IMR-90 (cell line): ENCODE measurements at regions not wholly inside any gene's neighbourhood (a gene's known extent, or its start where the extent isn't known, plus 50 kb on each side); places are given as distances from the start of the nearest gene placed in this dataset.

Experiments
- ATAC-seq: fragments of 200-7000 bp; cut with Tn5 transposase; 2 replicates; pipeline ENCODE4 v1.9.1; 2020; ENCODE audit warnings: low read depth, mild to moderate bottlenecking, moderate library complexity
- BruUV-seq: library from RNA; stranded (reverse); fragments of 400-500 nt; replicated peaks from 2 replicates; lab custom pipeline; 2021; lab: Mats Ljungman, UMichigan
- CTCF ChIA-PET: fragments of 300-600 bp; formaldehyde crosslinking; extraction: SDS; loops from one replicate; lab custom pipeline; 2021; ENCODE audit warnings: antibody characterized with exemption; lab: Yijun Ruan, JAX
- POLR2A ChIA-PET: fragments of 300-600 bp; sonication (Branson Sonifier 250); formaldehyde crosslinking; loops from one replicate; lab custom pipeline; 2022; ENCODE audit warnings: antibody characterized with exemption; ENCODE audit not compliant: unreplicated experiment; lab: Charles Lee
- DNase-seq: peaks from one replicate; pipeline ENCODE4 v3.0.0; 2013
- H2AFZ ChIP-seq: replicated peaks from 2 replicates; pipeline ENCODE3; 2013; ENCODE audit warnings: low read length, mild to moderate bottlenecking; ENCODE audit not compliant: poor library complexity
- H2AK5ac ChIP-seq: 2 replicates; pipeline ENCODE4 v1.6.1; 2013; ENCODE audit warnings: low read depth, low read length, inconsistent platforms
- H2AK9ac ChIP-seq: replicated peaks from 2 replicates; pipeline ENCODE3; 2013; ENCODE audit warnings: mild to moderate bottlenecking, low read depth, low read length, moderate library complexity; ENCODE audit not compliant: poor library complexity
- H2BK120ac ChIP-seq: 2 replicates; pipeline ENCODE4 v1.6.1; 2013; ENCODE audit warnings: low read depth, low read length, inconsistent platforms
- H2BK15ac ChIP-seq: 3 replicates; pipeline ENCODE4 v1.6.1; 2013; ENCODE audit warnings: low read depth, low read length, inconsistent platforms
- H2BK20ac ChIP-seq: 2 replicates; pipeline ENCODE4 v1.6.1; 2013; ENCODE audit warnings: low read depth, mild to moderate bottlenecking, inconsistent platforms, low read length, moderate library complexity
- H2BK5ac ChIP-seq: 2 replicates; pipeline ENCODE4 v1.6.1; 2013; ENCODE audit warnings: mild to moderate bottlenecking, low read depth, low read length, inconsistent platforms; ENCODE audit not compliant: poor library complexity, severe bottlenecking
- H3K14ac ChIP-seq: replicated peaks from 2 replicates; pipeline ENCODE4 v1.6.1; 2013; ENCODE audit warnings: low read depth, low read length, inconsistent platforms
- H3K18ac ChIP-seq: 2 replicates; pipeline ENCODE4 v1.6.1; 2013; ENCODE audit warnings: low read depth, low read length, control low read depth
- H3K23ac ChIP-seq: 2 replicates; pipeline ENCODE4 v1.6.1; 2013; ENCODE audit warnings: low read depth, low read length, inconsistent platforms
- H3K27ac ChIP-seq: 2 replicates; pipeline ENCODE4 v1.5.1; 2013; ENCODE audit warnings: mild to moderate bottlenecking, control low read depth, low read length; ENCODE audit not compliant: insufficient read depth
- H3K27me3 ChIP-seq: 2 replicates; pipeline ENCODE4 v1.6.1; 2013; ENCODE audit warnings: low read length; ENCODE audit not compliant: control insufficient read depth, insufficient read depth
- H3K36me3 ChIP-seq: 2 replicates; pipeline ENCODE4 v1.6.1; 2013; ENCODE audit warnings: low read length, mixed read lengths; ENCODE audit not compliant: control insufficient read depth, insufficient read depth
- H3K4ac ChIP-seq: 2 replicates; pipeline ENCODE4 v1.6.1; 2013; ENCODE audit warnings: low read depth, low read length, inconsistent platforms
- H3K4me1 ChIP-seq: 2 replicates; pipeline ENCODE4 v1.6.1; 2013; ENCODE audit warnings: low read length, mixed read lengths; ENCODE audit not compliant: control insufficient read depth, insufficient read depth
- H3K4me2 ChIP-seq: 2 replicates; pipeline ENCODE4 v1.6.1; 2013; ENCODE audit warnings: low read depth, mild to moderate bottlenecking, control low read depth, low read length, moderate library complexity
- H3K4me3 ChIP-seq: 2 replicates; pipeline ENCODE4 v1.5.1; 2013; ENCODE audit warnings: low read depth, mild to moderate bottlenecking, control low read depth, low read length, moderate library complexity; ENCODE audit not compliant: insufficient read depth
- H3K56ac ChIP-seq: 2 replicates; pipeline ENCODE4 v1.6.1; 2013; ENCODE audit warnings: low read length, inconsistent platforms; ENCODE audit not compliant: insufficient read depth; ENCODE audit errors: extremely low read depth
- H3K79me1 ChIP-seq, 2 experiments: 2 replicates each; pipeline ENCODE4 v1.6.1; 2013; ENCODE audit warnings: low read length in 2 of 2, inconsistent platforms in 1 of 2, low read depth in 1 of 2
- H3K9ac ChIP-seq: 2 replicates; pipeline ENCODE4 v1.6.1; 2013; ENCODE audit warnings: low read depth, low read length, control low read depth
- H3K9me1 ChIP-seq: 2 replicates; pipeline ENCODE4 v1.6.1; 2013; ENCODE audit warnings: low read length, inconsistent platforms; ENCODE audit not compliant: insufficient read depth
- H3K9me3 ChIP-seq: 2 replicates; pipeline ENCODE4 v1.6.1; 2013; ENCODE audit warnings: low read length; ENCODE audit not compliant: control insufficient read depth, insufficient read depth
- H4K20me1 ChIP-seq: 2 replicates; pipeline ENCODE4 v1.6.1; 2013; ENCODE audit warnings: low read length, inconsistent platforms; ENCODE audit not compliant: insufficient read depth
- H4K5ac ChIP-seq: 2 replicates; pipeline ENCODE4 v1.6.1; 2013; ENCODE audit warnings: mild to moderate bottlenecking, low read depth, low read length, control low read depth
- H4K8ac ChIP-seq, 2 experiments: 2 replicates each; pipeline ENCODE4 v1.6.1; 2013; ENCODE audit warnings: low read depth in 2 of 2, low read length in 2 of 2, control low read depth in 1 of 2, inconsistent platforms in 1 of 2
- H4K91ac ChIP-seq: 2 replicates; pipeline ENCODE4 v1.6.1; 2013; ENCODE audit warnings: low read depth, low read length, inconsistent platforms; ENCODE audit not compliant: insufficient read depth
- BHLHE40 ChIP-seq: fragments of 150-350 bp; IDR thresholded peaks from 2 replicates; pipeline ENCODE4 v1.6.1; 2016; ENCODE audit warnings: mild to moderate bottlenecking, low read depth, low read length
- CEBPB ChIP-seq: IDR thresholded peaks from 2 replicates; pipeline ENCODE4 v1.6.1; 2012; ENCODE audit warnings: low read depth, low read length, improper control_type of control experiment
- CHD1 ChIP-seq: IDR thresholded peaks from 2 replicates; pipeline ENCODE4 v1.6.1; 2012; ENCODE audit warnings: low read depth, low read length, improper control_type of control experiment
- CTCF ChIP-seq: conservative IDR thresholded peaks from 2 replicates; pipeline ENCODE4 v1.5.1; 2012; ENCODE audit warnings: mild to moderate bottlenecking, low read depth, low read length, improper control_type of control experiment
- ELK1 ChIP-seq: fragments of 150-350 bp; IDR thresholded peaks from 2 replicates; pipeline ENCODE4 v1.6.1; 2016; ENCODE audit warnings: low read depth, mild to moderate bottlenecking, low read length, moderate library complexity, borderline replicate concordance
- FOS ChIP-seq: fragments of 150-350 bp; IDR thresholded peaks from 2 replicates; pipeline ENCODE4 v1.6.1; 2016; ENCODE audit warnings: low read depth, low read length
- MAFK ChIP-seq: IDR thresholded peaks from 2 replicates; pipeline ENCODE4 v1.6.1; 2012; ENCODE audit warnings: low read depth, low read length, improper control_type of control experiment
- MAZ ChIP-seq: IDR thresholded peaks from 2 replicates; pipeline ENCODE4 v1.6.1; 2012; ENCODE audit warnings: low read depth, mild to moderate bottlenecking, low read length, improper control_type of control experiment, moderate library complexity, borderline replicate concordance
- MXI1 ChIP-seq: IDR thresholded peaks from 2 replicates; pipeline ENCODE4 v1.6.1; 2012; ENCODE audit warnings: low read depth, mild to moderate bottlenecking, low read length, moderate library complexity, borderline replicate concordance
- NFE2L2 ChIP-seq: fragments of 150-350 bp; IDR thresholded peaks from 2 replicates; pipeline ENCODE4 v1.6.1; 2016; ENCODE audit warnings: low read depth, mild to moderate bottlenecking, low read length
- POLR2A ChIP-seq: IDR thresholded peaks from 2 replicates; pipeline ENCODE4 v1.6.1; 2012; ENCODE audit warnings: mild to moderate bottlenecking, low read depth, low read length
- RAD21 ChIP-seq: IDR thresholded peaks from 2 replicates; pipeline ENCODE4 v1.6.1; 2012; ENCODE audit warnings: low read length, improper control_type of control experiment
- RCOR1 ChIP-seq: IDR thresholded peaks from 2 replicates; pipeline ENCODE4 v1.6.1; 2012; ENCODE audit warnings: mild to moderate bottlenecking, low read length, improper control_type of control experiment; ENCODE audit not compliant: insufficient replicate concordance
- RFX5 ChIP-seq: IDR thresholded peaks from 2 replicates; pipeline ENCODE4 v1.8.0; 2012; ENCODE audit warnings: low read depth, mild to moderate bottlenecking, low read length, moderate library complexity
- SMC3 ChIP-seq: fragments of 150-350 bp; IDR thresholded peaks from 2 replicates; pipeline ENCODE4 v1.6.1; 2016; ENCODE audit warnings: low read depth, mild to moderate bottlenecking, antibody characterized with exemption, low read length, moderate library complexity
- USF2 ChIP-seq: fragments of 150-350 bp; IDR thresholded peaks from 2 replicates; pipeline ENCODE4 v1.6.1; 2017; ENCODE audit warnings: mild to moderate bottlenecking, antibody characterized with exemption, low read length, low read depth
- dilution Hi-C: fragments of 300-500 bp; cut with HindIII; formaldehyde crosslinking; loops from one replicate; pipeline ENCODE4 v1.14.3; 2018; ENCODE audit warnings: low sequenced_read_pairs; ENCODE audit not compliant: unreplicated experiment
- in situ Hi-C: fragments of 300-500 bp; cut with MboI; formaldehyde crosslinking; loops from 3 replicates; pipeline ENCODE4 v1.14.3; 2019; ENCODE audit warnings: low sequenced_read_pairs, inconsistent platforms, mixed read lengths
- intact Hi-C: fragments of 100-400 bp; cut with micrococcal nuclease; formaldehyde crosslinking; loops from 2 replicates; pipeline ENCODE4 v1.10.0; 2022

GRCh38 chr3:118511402-118511801, 523.2 kb downstream of the IGSF11 start:
- no peak overlapping the region for H3K18ac ChIP-seq
- no peak for DNase-seq
- H3K4ac ChIP-seq = no peak overlapping the region
- H4K91ac ChIP-seq = no peak overlapping the region
- no peak overlapping the region for H3K9ac ChIP-seq
- H2AK5ac ChIP-seq = no peak overlapping the region
- H2BK20ac ChIP-seq = no peak overlapping the region
- CTCF ChIA-PET = no interaction called here
- no peak overlapping the region for H3K4me2 ChIP-seq
- intact Hi-C loops = no loop called here
- TF ChIP-seq NFE2L2 (no peak), RFX5 (no peak), BHLHE40 (no peak), RCOR1 (no peak), MAZ (no peak), CEBPB (no peak), SMC3 (no peak), MAFK (no peak), FOS (no peak), CHD1 (no peak), ELK1 (no peak), USF2 (no peak), RAD21 (no peak), MXI1 (no peak), POLR2A (no peak), CTCF (no peak)
- H3K9me1 ChIP-seq = no peaks in the 10 kb centered on the region
- no peaks in the 10 kb centered on the region for H3K27me3 ChIP-seq
- H3K9me3 ChIP-seq = no peaks in the 10 kb centered on the region; the same call in 1 of the 2 replicates
- no peak overlapping the region for H3K4me3 ChIP-seq
- no peak overlapping the region for H3K14ac ChIP-seq
- no peak overlapping the region for H2BK15ac ChIP-seq
- POLR2A ChIA-PET = no interaction called here
- no peak overlapping the region for H2BK5ac ChIP-seq
- H3K56ac ChIP-seq = no peak overlapping the region
- H4K5ac ChIP-seq = no peak overlapping the region
- H4K20me1 ChIP-seq = no peaks in the 10 kb centered on the region
- H3K36me3 ChIP-seq = no peaks in the 10 kb centered on the region
- dilution Hi-C loops = no loop called here
- no peak overlapping the region for H2AFZ ChIP-seq
- in situ Hi-C loops = no loop called here
- H3K79me1 ChIP-seq = no peaks in the 10 kb centered on the region
- no peak overlapping the region for H3K27ac ChIP-seq
- H4K8ac ChIP-seq = no peak overlapping the region
- no peak overlapping the region for H2AK9ac ChIP-seq
- no TSS peak for BruUV-seq
- H3K23ac ChIP-seq = no peak overlapping the region
- no peak for ATAC-seq
- H2BK120ac ChIP-seq = no peak overlapping the region
- H3K4me1 ChIP-seq = no peaks in the 10 kb centered on the region
